ENCODE measurements at regions not wholly inside any gene's neighbourhood (a gene's known extent, or its start where the extent isn't known, plus 50 kb on each side); places are given as distances from the start of the nearest gene placed in this dataset.

GRCh38 chrX:3407781-3408180 lies 61.3 kb upstream of the MXRA5 start:
- no peak for TF ChIP-seq CTCF (conservative IDR thresholded peaks at IDR 0.05 in 1 of 2, IDR thresholded peaks at IDR 0.05 in 1 of 2; ENCODE audit: low read depth in 1 of 2, low read length in 2 of 2)
- no peak for TF ChIP-seq EZH2 (IDR thresholded peaks at IDR 0.05; ENCODE audit: low read length, missing control alignments)

Measured in fibroblast of lung (primary cell).